Activated CD4-positive, alpha-beta memory T cell treated with anti-CD3 and anti-CD28 coated beads for 36 hours (primary cell): ENCODE measurements at regions not wholly inside any gene's neighbourhood (a gene's known extent, or its start where the extent isn't known, plus 50 kb on each side); places are given as distances from the start of the nearest gene placed in this dataset.

Experiments used
- CTCF ChIA-PET: fragments of 350-600 bp; sonication (Branson Sonifier 250); formaldehyde crosslinking; loops from one replicate; lab custom pipeline; 2021; ENCODE audit warnings: antibody characterized with exemption, inconsistent platforms; lab: Charles Lee
- POLR2A ChIA-PET: fragments of 350-600 bp; sonication (Branson Sonifier 250); formaldehyde crosslinking; loops from one replicate; lab custom pipeline; 2021; ENCODE audit warnings: antibody characterized with exemption; lab: Charles Lee
- DNase-seq: peaks from one replicate; pipeline ENCODE4 v3.0.0-alpha.2; 2020
- H3K27ac Mint-ChIP-seq: one replicate; pipeline ENCODE4 v1.8.0; 2021; ENCODE audit warnings: mixed read lengths
- H3K27me3 Mint-ChIP-seq: one replicate; pipeline ENCODE4 v1.8.0; 2021; ENCODE audit warnings: mixed read lengths
- H3K36me3 Mint-ChIP-seq: one replicate; pipeline ENCODE4 v1.8.0; 2021; ENCODE audit warnings: mixed read lengths
- H3K4me1 Mint-ChIP-seq: one replicate; pipeline ENCODE4 v1.8.0; 2021; ENCODE audit warnings: low read depth, mixed read lengths
- H3K4me3 Mint-ChIP-seq: one replicate; pipeline ENCODE4 v1.8.0; 2021; ENCODE audit warnings: mild to moderate bottlenecking, mixed read lengths
- H3K9me3 Mint-ChIP-seq: one replicate; pipeline ENCODE4 v1.8.0; 2021; ENCODE audit warnings: mixed read lengths
- intact Hi-C: fragments of 100-400 bp; cut with micrococcal nuclease; formaldehyde crosslinking; loops from one replicate; pipeline ENCODE4 v1.15.1; 2023

GRCh38 chr14:96987086-96987474, 189.9 kb downstream of the VRK1 start:
- H3K27ac Mint-ChIP-seq: no peak overlapping the region

GRCh38 chr14:96987771-96988170, 190.6 kb downstream of the VRK1 start:
- H3K4me1 Mint-ChIP-seq: peaks cover 25% of the 10 kb centered on the region
- intact Hi-C loops: no loop called here
- no peak overlapping the region for H3K4me3 Mint-ChIP-seq

More at GRCh38 chr14:96987086-96987474, 189.9 kb downstream of the VRK1 start:
- intact Hi-C loops: no loop called here
- Mint-ChIP-seq H3K9me3 (no peaks in the 10 kb centered on the region), H3K36me3 (no peaks in the 10 kb centered on the region), H3K4me1 (peaks cover 25% of the 10 kb centered on the region), H3K4me3 (no peak overlapping the region), H3K27me3 (no peaks in the 10 kb centered on the region)
- POLR2A ChIA-PET: interaction anchor here (0.6 kb wide), 1 partner anchor 65 kb away, joined by 3 read pairs; no protein-coding TSS in a partner anchor
- DNase-seq: no peak
- CTCF ChIA-PET: no interaction called here

GRCh38 chr14:96989306-96989705, 192.1 kb downstream of the VRK1 start:
- Mint-ChIP-seq H3K36me3 (no peaks in the 10 kb centered on the region), H3K27me3 (peaks cover 4% of the 10 kb centered on the region), H3K4me3 (no peak overlapping the region), H3K27ac (no peak overlapping the region), H3K9me3 (no peaks in the 10 kb centered on the region), H3K4me1 (peaks cover 25% of the 10 kb centered on the region)
- POLR2A ChIA-PET: no interaction called here
- CTCF ChIA-PET: no interaction called here
- intact Hi-C loops: no loop called here
- DNase-seq: no peak

More at GRCh38 chr14:96987771-96988170, 190.6 kb downstream of the VRK1 start:
- Mint-ChIP-seq H3K27ac (no peak overlapping the region), H3K36me3 (no peaks in the 10 kb centered on the region), H3K27me3 (no peaks in the 10 kb centered on the region), H3K9me3 (no peaks in the 10 kb centered on the region)
- ChIA-PET POLR2A (no interaction called here), CTCF (no interaction called here)
- no peak for DNase-seq

GRCh38 chr14:96991226-96991625, 194.0 kb downstream of the VRK1 start:
- Mint-ChIP-seq H3K4me1 (peaks cover 23% of the 10 kb centered on the region), H3K4me3 (no peak overlapping the region), H3K36me3 (no peaks in the 10 kb centered on the region), H3K9me3 (no peaks in the 10 kb centered on the region), H3K27ac (no peak overlapping the region), H3K27me3 (peaks cover 7% of the 10 kb centered on the region)
- ChIA-PET POLR2A (no interaction called here), CTCF (no interaction called here)
- intact Hi-C loops: no loop called here
- no peak for DNase-seq

GRCh38 chr14:96994999-96995398, 197.8 kb downstream of the VRK1 start:
- intact Hi-C loops: no loop called here
- DNase-seq: no peak
- CTCF ChIA-PET: no interaction called here
- no peak overlapping the region for H3K27ac Mint-ChIP-seq
- POLR2A ChIA-PET: no interaction called here
- no peak overlapping the region for H3K4me3 Mint-ChIP-seq
- H3K4me1 Mint-ChIP-seq: peaks cover 1% of the 10 kb centered on the region
- no peaks in the 10 kb centered on the region for H3K9me3 Mint-ChIP-seq
- peaks cover 7% of the 10 kb centered on the region for H3K27me3 Mint-ChIP-seq
- H3K36me3 Mint-ChIP-seq: no peaks in the 10 kb centered on the region

GRCh38 chr14:96997269-96997668, 200.1 kb downstream of the VRK1 start:
- no peaks in the 10 kb centered on the region for H3K36me3 Mint-ChIP-seq
- no peak overlapping the region for H3K4me3 Mint-ChIP-seq
- no peak for DNase-seq
- peaks cover 7% of the 10 kb centered on the region for H3K27me3 Mint-ChIP-seq
- POLR2A ChIA-PET: no interaction called here
- no peak overlapping the region for H3K27ac Mint-ChIP-seq
- H3K9me3 Mint-ChIP-seq: no peaks in the 10 kb centered on the region
- peaks cover 2% of the 10 kb centered on the region for H3K4me1 Mint-ChIP-seq
- CTCF ChIA-PET: no interaction called here
- intact Hi-C loops: no loop called here

GRCh38 chr14:96997996-96998395, 200.8 kb downstream of the VRK1 start:
- Mint-ChIP-seq H3K4me1 (peaks cover 2% of the 10 kb centered on the region), H3K4me3 (no peak overlapping the region), H3K27ac (no peak overlapping the region), H3K9me3 (peaks cover 3% of the 10 kb centered on the region), H3K36me3 (no peaks in the 10 kb centered on the region), H3K27me3 (peaks cover 6% of the 10 kb centered on the region)
- no peak for DNase-seq
- CTCF ChIA-PET: no interaction called here
- POLR2A ChIA-PET: no interaction called here
- intact Hi-C loops: no loop called here

- Mint-ChIP-seq H3K36me3 (no peaks in the 10 kb centered on the region), H3K27ac (no peak overlapping the region), H3K4me1 (peaks cover 2% of the 10 kb centered on the region), H3K27me3 (peaks cover 3% of the 10 kb centered on the region), H3K4me3 (no peak overlapping the region), H3K9me3 (peaks cover 3% of the 10 kb centered on the region)
- DNase-seq: no peak
- CTCF ChIA-PET: no interaction called here
- intact Hi-C loops: no loop called here
- POLR2A ChIA-PET: no interaction called here
Measured at GRCh38 chr14:96999654-97000155, 202.5 kb downstream of the VRK1 start.

GRCh38 chr14:97002454-97002853, 205.3 kb downstream of the VRK1 start:
- Mint-ChIP-seq H3K36me3 (no peaks in the 10 kb centered on the region), H3K27ac (no peak overlapping the region), H3K27me3 (no peaks in the 10 kb centered on the region), H3K4me1 (peaks cover 2% of the 10 kb centered on the region), H3K4me3 (no peak overlapping the region), H3K9me3 (peaks cover 3% of the 10 kb centered on the region)
- intact Hi-C loops: no loop called here
- ChIA-PET POLR2A (no interaction called here), CTCF (no interaction called here)
- no peak for DNase-seq

GRCh38 chr14:97005934-97006333, 208.8 kb downstream of the VRK1 start:
- intact Hi-C loops: no loop called here
- Mint-ChIP-seq H3K36me3 (no peaks in the 10 kb centered on the region), H3K9me3 (peaks cover 3% of the 10 kb centered on the region), H3K4me1 (no peaks in the 10 kb centered on the region), H3K27me3 (peaks cover 1% of the 10 kb centered on the region), H3K4me3 (no peak overlapping the region), H3K27ac (no peak overlapping the region)
- no peak for DNase-seq
- ChIA-PET CTCF (interaction anchor here (0.8 kb wide), 1 partner anchor 151 kb away, joined by 3 read pairs; no protein-coding TSS in a partner anchor), POLR2A (no interaction called here)

GRCh38 chr14:97010491-97011160, 213.4 kb downstream of the VRK1 start:
- CTCF ChIA-PET: interaction anchor here (0.7 kb wide), 1 partner anchor 20 kb away, joined by 4 read pairs; no protein-coding TSS in a partner anchor
- no peaks in the 10 kb centered on the region for H3K36me3 Mint-ChIP-seq
- no peak overlapping the region for H3K27ac Mint-ChIP-seq
- no peaks in the 10 kb centered on the region for H3K9me3 Mint-ChIP-seq
- no peaks in the 10 kb centered on the region for H3K4me1 Mint-ChIP-seq
- POLR2A ChIA-PET: no interaction called here
- peak; percentile 16 for DNase-seq
- intact Hi-C loops: no loop called here
- no peak overlapping the region for H3K4me3 Mint-ChIP-seq
- H3K27me3 Mint-ChIP-seq: peaks cover 1% of the 10 kb centered on the region

GRCh38 chr14:97013878-97014277, 216.7 kb downstream of the VRK1 start:
- no peak overlapping the region for H3K27ac Mint-ChIP-seq
- H3K4me1 Mint-ChIP-seq: no peaks in the 10 kb centered on the region
- CTCF ChIA-PET: interaction anchor here (0.7 kb wide), 1 partner anchor 315 kb away, joined by 3 read pairs; no protein-coding TSS in a partner anchor
- H3K36me3 Mint-ChIP-seq: no peaks in the 10 kb centered on the region
- peaks cover 1% of the 10 kb centered on the region for H3K27me3 Mint-ChIP-seq
- intact Hi-C loops: no loop called here
- no peak for DNase-seq
- no peaks in the 10 kb centered on the region for H3K9me3 Mint-ChIP-seq
- POLR2A ChIA-PET: no interaction called here
- no peak overlapping the region for H3K4me3 Mint-ChIP-seq

GRCh38 chr14:97021001-97021400, 223.8 kb downstream of the VRK1 start:
- intact Hi-C loops: no loop called here
- no peaks in the 10 kb centered on the region for H3K9me3 Mint-ChIP-seq
- no peak overlapping the region for H3K27ac Mint-ChIP-seq
- H3K4me3 Mint-ChIP-seq: no peak overlapping the region
- no peaks in the 10 kb centered on the region for H3K36me3 Mint-ChIP-seq
- peaks cover 5% of the 10 kb centered on the region for H3K27me3 Mint-ChIP-seq
- ChIA-PET POLR2A (no interaction called here), CTCF (no interaction called here)
- peaks cover 4% of the 10 kb centered on the region for H3K4me1 Mint-ChIP-seq
- DNase-seq: no peak
